GM12865 (cell line): ENCODE measurements at regions not wholly inside any gene's neighbourhood (a gene's known extent, or its start where the extent isn't known, plus 50 kb on each side); places are given as distances from the start of the nearest gene placed in this dataset.

Experiments used
- DNase-seq: peaks from one replicate; pipeline ENCODE4 v3.0.0; 2010; ENCODE audit warnings: low read depth
- H3K4me3 ChIP-seq: 2 replicates; pipeline ENCODE4 v1.5.1; 2011; ENCODE audit warnings: mild to moderate bottlenecking, low read depth, low read length, control low read depth
- TF ChIP-seq, protein P1 (sequence below): IDR thresholded peaks from 2 replicates; pipeline ENCODE4 v1.5.1; 2011; ENCODE audit warnings: low read length, control low read depth, low read depth, inconsistent platforms; ENCODE audit not compliant: insufficient read depth; ENCODE audit errors: missing control alignments

DNA sequence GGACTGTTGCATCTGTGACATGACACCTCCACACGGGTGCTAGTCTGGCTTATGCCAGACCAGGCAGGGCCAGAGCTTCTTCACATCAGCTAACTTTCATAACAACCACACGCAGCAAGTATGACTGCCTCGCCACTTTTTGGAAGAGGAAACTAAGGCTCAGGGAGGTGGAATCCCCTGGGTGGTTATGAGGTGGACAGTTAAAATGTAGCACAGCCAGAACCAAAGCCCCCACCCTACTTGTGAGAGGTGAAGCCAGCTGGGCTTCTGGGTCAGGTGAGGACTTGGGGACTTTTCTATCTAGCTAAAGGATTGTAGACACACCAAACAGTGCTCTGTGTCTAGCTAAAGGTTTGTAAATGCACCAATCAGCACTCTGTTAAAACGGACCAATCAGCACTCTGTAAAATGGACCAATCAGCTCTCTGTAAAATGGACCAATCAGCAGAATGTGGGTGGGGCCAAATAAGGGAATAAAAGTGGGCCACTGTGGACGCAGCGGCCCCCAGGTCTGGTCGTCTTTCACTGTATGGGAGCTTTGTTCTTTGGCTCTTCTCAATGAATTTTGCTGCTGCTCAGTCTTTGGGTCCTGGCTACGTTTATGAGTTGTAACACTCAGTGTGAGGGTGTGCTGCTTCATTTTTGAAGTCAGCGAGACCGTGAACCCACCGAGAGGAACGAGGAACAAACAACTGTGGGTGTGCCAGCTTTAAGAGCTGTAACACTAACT is 171.0 kb downstream of the PTPN20 start:
- no peak overlapping the region for H3K4me3 ChIP-seq
- TF ChIP-seq, protein P1, sequence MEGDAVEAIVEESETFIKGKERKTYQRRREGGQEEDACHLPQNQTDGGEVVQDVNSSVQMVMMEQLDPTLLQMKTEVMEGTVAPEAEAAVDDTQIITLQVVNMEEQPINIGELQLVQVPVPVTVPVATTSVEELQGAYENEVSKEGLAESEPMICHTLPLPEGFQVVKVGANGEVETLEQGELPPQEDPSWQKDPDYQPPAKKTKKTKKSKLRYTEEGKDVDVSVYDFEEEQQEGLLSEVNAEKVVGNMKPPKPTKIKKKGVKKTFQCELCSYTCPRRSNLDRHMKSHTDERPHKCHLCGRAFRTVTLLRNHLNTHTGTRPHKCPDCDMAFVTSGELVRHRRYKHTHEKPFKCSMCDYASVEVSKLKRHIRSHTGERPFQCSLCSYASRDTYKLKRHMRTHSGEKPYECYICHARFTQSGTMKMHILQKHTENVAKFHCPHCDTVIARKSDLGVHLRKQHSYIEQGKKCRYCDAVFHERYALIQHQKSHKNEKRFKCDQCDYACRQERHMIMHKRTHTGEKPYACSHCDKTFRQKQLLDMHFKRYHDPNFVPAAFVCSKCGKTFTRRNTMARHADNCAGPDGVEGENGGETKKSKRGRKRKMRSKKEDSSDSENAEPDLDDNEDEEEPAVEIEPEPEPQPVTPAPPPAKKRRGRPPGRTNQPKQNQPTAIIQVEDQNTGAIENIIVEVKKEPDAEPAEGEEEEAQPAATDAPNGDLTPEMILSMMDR, result no peak
- no peak for DNase-seq

DNA sequence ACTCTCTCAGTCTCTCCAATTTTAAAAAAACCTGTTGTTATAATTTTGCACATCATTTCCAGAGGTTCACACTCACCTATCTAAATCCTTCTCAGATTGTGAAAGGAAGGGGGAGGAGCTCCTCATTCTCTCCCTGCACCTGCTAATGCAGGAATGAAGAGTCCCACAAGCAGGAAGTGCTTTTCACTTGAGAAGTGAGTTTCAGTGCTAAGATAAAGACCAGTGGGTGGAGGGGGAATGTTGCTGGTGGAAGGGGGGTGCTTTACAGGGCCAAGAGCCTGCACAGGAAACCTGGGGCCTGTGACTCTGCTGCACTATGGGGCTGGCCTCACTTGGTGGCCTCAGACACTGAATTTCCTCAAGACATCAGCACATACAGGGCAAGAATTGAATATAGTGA is 176.4 kb downstream of the PTPN20 start:
- DNase-seq, result no peak
- TF ChIP-seq, protein P1, result no peak
- H3K4me3 ChIP-seq, result no peak overlapping the region

DNA sequence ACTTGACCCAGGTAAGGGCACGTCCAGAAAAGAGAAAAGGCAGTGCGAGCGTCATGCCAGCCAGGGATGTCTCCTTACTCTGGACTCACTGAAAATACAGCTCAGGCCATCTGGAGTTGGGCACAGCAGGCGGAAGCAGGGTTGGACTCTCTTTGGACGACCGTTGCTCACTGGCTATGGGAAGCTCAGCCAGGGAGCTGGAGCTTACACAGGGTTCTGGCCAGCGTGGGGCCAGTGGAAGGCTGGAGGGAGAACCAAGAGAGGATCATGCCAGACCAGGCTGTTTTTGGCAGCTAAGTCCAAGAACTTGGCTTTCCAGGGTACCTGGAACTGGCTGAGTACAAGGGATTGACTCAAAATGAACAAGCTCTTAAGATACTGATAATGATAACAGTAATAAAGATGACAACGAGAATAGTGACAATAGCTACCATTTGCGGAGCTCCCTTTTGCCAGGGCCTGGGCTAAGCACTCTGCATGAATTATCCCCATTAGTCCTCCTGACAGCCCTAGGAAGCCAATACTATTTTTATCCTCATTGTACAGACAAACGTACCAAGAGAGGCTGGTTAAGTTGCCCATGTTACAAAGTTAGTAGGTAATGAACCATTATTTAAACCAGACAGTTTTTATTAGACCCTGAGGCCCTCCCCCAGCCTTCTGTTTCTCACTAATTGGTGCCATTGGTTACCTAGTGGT is 177.6 kb downstream of the PTPN20 start:
- no peak overlapping the region for H3K4me3 ChIP-seq
- no peak for DNase-seq
- TF ChIP-seq, protein P1, result no peak

DNA sequence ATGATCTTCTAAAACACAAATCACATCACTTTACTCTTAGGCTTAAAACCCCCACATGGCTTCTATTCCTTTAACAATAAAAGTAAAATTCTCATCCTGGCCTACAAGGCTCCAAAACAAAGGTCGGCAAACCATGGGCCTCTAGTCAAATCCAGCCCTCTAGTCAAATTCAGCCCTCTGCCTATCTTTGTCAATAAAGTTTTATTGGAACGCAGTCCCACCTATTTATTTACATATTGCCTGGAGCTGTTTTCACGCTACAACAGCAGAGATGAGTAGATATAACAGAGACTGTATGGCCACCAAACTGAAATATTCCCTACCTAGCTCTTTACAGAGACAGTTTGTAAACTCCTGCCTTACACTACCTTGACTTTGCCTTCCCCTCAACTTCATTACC is 178.8 kb downstream of the PTPN20 start:
- H3K4me3 ChIP-seq, result no peak overlapping the region
- TF ChIP-seq, protein P1, result no peak
- DNase-seq, result no peak

DNA sequence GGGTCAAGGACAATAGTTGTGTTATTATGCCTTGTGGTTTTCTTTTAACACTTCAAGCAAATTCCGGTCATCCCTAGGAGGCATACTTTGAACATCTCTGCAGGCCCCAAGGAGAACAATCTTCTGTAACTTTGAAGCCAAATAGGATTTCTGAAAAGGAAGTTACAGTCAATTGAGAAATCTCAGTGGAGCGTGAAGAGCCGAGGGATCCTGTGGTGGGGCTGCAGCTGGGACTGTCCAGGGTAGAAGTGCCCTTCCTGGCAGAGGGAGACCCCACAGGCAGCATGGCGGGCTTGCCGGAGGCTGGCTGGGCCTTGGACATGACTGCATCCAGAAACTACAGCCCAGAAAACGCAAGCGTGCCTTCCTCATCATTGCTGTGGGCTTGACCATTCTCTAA is 179.7 kb downstream of the PTPN20 start:
- no peak overlapping the region for H3K4me3 ChIP-seq
- no peak for DNase-seq
- TF ChIP-seq, protein P1, result no peak

DNA sequence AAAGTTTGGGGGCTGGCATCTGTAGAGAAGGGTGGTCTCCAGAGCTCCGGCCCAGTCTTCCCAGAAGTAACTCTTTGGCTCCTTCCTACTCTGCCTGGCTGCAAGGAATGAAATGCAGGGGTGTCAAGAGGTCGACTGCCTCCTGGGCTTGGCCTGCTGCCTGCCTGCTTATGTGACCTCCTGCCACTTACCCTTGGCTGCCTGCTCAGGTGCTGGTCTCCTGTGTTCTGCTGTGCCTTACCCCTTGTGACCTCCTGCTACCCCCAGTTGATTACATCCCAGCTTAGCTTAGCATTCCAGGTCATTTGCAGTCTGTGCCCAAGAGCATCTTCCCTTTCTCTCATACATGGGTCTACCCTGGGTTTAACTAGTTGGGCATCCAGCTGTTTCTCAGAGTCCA is 180.2 kb downstream of the PTPN20 start:
- no peak overlapping the region for H3K4me3 ChIP-seq
- TF ChIP-seq, protein P1, result no peak
- no peak for DNase-seq

DNA sequence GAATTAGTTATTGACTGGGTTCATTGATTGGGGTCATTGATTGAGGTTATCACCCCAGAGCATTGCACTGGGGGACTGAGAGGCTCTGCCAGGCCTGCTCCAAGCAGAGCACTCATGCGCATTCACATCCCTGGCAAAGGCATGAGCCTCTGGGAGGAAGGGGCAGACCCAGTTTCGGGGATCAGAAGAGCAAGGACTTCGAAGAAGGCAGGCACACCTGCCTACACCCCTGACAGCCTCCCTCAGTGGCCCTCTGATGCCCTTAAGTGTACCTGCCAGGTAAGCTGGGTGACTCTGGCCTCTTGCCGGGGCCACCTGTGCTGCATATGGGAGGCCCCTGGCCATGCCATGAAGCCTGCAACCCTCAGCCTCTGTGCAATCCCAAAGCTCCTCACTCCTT is 181.1 kb downstream of the PTPN20 start:
- DNase-seq, result no peak

More for the DNA sequence above, 181.1 kb downstream of the PTPN20 start:
- no peak overlapping the region for H3K4me3 ChIP-seq
- TF ChIP-seq, protein P1, result no peak
